ENCODE measurements at regions not wholly inside any gene's neighbourhood (a gene's known extent, or its start where the extent isn't known, plus 50 kb on each side); places are given as distances from the start of the nearest gene placed in this dataset.
"Not testable (repeated sequence)": the region's sequence is repeated elsewhere in the genome, so short reads cannot be mapped to it uniquely, and the experiment has no call there.

GRCh38 chr2:192498747-192499146 lies 304.0 kb upstream of the TMEFF2 start:
- Histone ChIP-seq H3F3A (ENCODE audit: insufficient read depth, low read length) (no peaks in the 10 kb centered on the region), H3K9ac (ENCODE audit: low read length) (no peak overlapping the region), H4K20me1 (ENCODE audit: insufficient read depth, low read length) (no peaks in the 10 kb centered on the region), H3K27ac (ENCODE audit: low read length) (no peak overlapping the region), H3K9me3 (replicated peaks; ENCODE audit: insufficient read depth, low read length) (no peaks in the 10 kb centered on the region), H3K4me3 (ENCODE audit: low read length) (no peak overlapping the region), H3K27me3 (replicated peaks; ENCODE audit: insufficient read depth, low read length) (no peaks in the 10 kb centered on the region), H3K4me1 (ENCODE audit: low read length) (no peaks in the 10 kb centered on the region), H3K36me3 (replicated peaks; ENCODE audit: insufficient read depth, low read length) (no peaks in the 10 kb centered on the region), H3K79me2 (ENCODE audit: low read length) (no peaks in the 10 kb centered on the region), H3K4me2 (ENCODE audit: low read depth, low read length) (no peak overlapping the region), H2AFZ (ENCODE audit: low read length) (no peak overlapping the region), H3K9me2 (replicated peaks; ENCODE audit: insufficient read depth, low read length) (no peaks in the 10 kb centered on the region)
- no peak for DNase-seq
- TF ChIP-seq EZH2 (optimal IDR thresholded peaks at IDR 0.05; ENCODE audit: low read depth, low read length), result no peak
- no peak for TF ChIP-seq EZH2phosphoT487 (IDR thresholded peaks at IDR 0.05; ENCODE audit: low read length)
- TF ChIP-seq CTCF (IDR thresholded peaks at IDR 0.05; ENCODE audit: low read length), result no peak

- H3F3A ChIP-seq (ENCODE audit: insufficient read depth, low read length); H3K9me3 ChIP-seq (replicated peaks; ENCODE audit: insufficient read depth, low read length); H4K20me1 ChIP-seq (ENCODE audit: insufficient read depth, low read length); H3K27ac ChIP-seq (ENCODE audit: low read length); H3K9me2 ChIP-seq (replicated peaks; ENCODE audit: insufficient read depth, low read length); H3K4me1 ChIP-seq (ENCODE audit: low read length); H3K27me3 ChIP-seq (replicated peaks; ENCODE audit: insufficient read depth, low read length); H3K79me2 ChIP-seq (ENCODE audit: low read length); H2AFZ ChIP-seq (ENCODE audit: low read length); DNase-seq; H3K4me2 ChIP-seq (ENCODE audit: low read depth, low read length); H3K4me3 ChIP-seq (ENCODE audit: low read length); H3K9ac ChIP-seq (ENCODE audit: low read length); H3K36me3 ChIP-seq (replicated peaks; ENCODE audit: insufficient read depth, low read length): not testable (repeated sequence)
These were observed 293.4 kb upstream of the TMEFF2 start for GRCh38 chr2:192488158-192488557.

- Histone ChIP-seq H3K27ac (ENCODE audit: low read length) (no peak overlapping the region), H3F3A (ENCODE audit: insufficient read depth, low read length) (no peaks in the 10 kb centered on the region), H3K9me2 (replicated peaks; ENCODE audit: insufficient read depth, low read length) (no peaks in the 10 kb centered on the region), H4K20me1 (ENCODE audit: insufficient read depth, low read length) (no peaks in the 10 kb centered on the region), H3K4me3 (ENCODE audit: low read length) (no peak overlapping the region), H3K4me2 (ENCODE audit: low read depth, low read length) (no peak overlapping the region), H3K36me3 (replicated peaks; ENCODE audit: insufficient read depth, low read length) (no peaks in the 10 kb centered on the region), H3K9me3 (replicated peaks; ENCODE audit: insufficient read depth, low read length) (no peaks in the 10 kb centered on the region), H3K27me3 (replicated peaks; ENCODE audit: insufficient read depth, low read length) (no peaks in the 10 kb centered on the region), H2AFZ (ENCODE audit: low read length) (no peak overlapping the region), H3K9ac (ENCODE audit: low read length) (no peak overlapping the region), H3K79me2 (ENCODE audit: low read length) (no peaks in the 10 kb centered on the region), H3K4me1 (ENCODE audit: low read length) (no peaks in the 10 kb centered on the region)
- DNase-seq, result no peak
- TF ChIP-seq EZH2phosphoT487 (IDR thresholded peaks at IDR 0.05; ENCODE audit: low read length) (no peak), EZH2 (optimal IDR thresholded peaks at IDR 0.05; ENCODE audit: low read depth, low read length) (no peak), CTCF (IDR thresholded peaks at IDR 0.05; ENCODE audit: low read length) (no peak)
These were observed 292.9 kb upstream of the TMEFF2 start for GRCh38 chr2:192487636-192488035.

- H3K36me3 ChIP-seq (replicated peaks; ENCODE audit: insufficient read depth, low read length), result no peaks in the 10 kb centered on the region
- no peak overlapping the region for H2AFZ ChIP-seq (ENCODE audit: low read length)
- no peak overlapping the region for H3K27ac ChIP-seq (ENCODE audit: low read length)
- H3F3A ChIP-seq (ENCODE audit: insufficient read depth, low read length), result peaks cover 3% of the 10 kb centered on the region; the same call in 1 of the 2 replicates
- no peaks in the 10 kb centered on the region for H4K20me1 ChIP-seq (ENCODE audit: insufficient read depth, low read length)
- no peak overlapping the region for H3K4me3 ChIP-seq (ENCODE audit: low read length)
- H3K4me1 ChIP-seq (ENCODE audit: low read length), result peaks cover 15% of the 10 kb centered on the region
- H3K9ac ChIP-seq (ENCODE audit: low read length), result no peak overlapping the region
- no peak for TF ChIP-seq EZH2phosphoT487 (IDR thresholded peaks at IDR 0.05; ENCODE audit: low read length)
- TF ChIP-seq EZH2 (optimal IDR thresholded peaks at IDR 0.05; ENCODE audit: low read depth, low read length), result no peak
- TF ChIP-seq CTCF (IDR thresholded peaks at IDR 0.05; ENCODE audit: low read length), result no peak
- no peaks in the 10 kb centered on the region for H3K79me2 ChIP-seq (ENCODE audit: low read length)
- H3K9me3 ChIP-seq (replicated peaks; ENCODE audit: insufficient read depth, low read length), result no peaks in the 10 kb centered on the region
- H3K27me3 ChIP-seq (replicated peaks; ENCODE audit: insufficient read depth, low read length), result no peaks in the 10 kb centered on the region
- DNase-seq, result no peak
- H3K9me2 ChIP-seq (replicated peaks; ENCODE audit: insufficient read depth, low read length), result no peaks in the 10 kb centered on the region
- H3K4me2 ChIP-seq (ENCODE audit: low read depth, low read length), result no peak overlapping the region
These were observed 290.2 kb upstream of the TMEFF2 start for GRCh38 chr2:192484903-192485302.
